ENCODE measurements at regions not wholly inside any gene's neighbourhood (a gene's known extent, or its start where the extent isn't known, plus 50 kb on each side); places are given as distances from the start of the nearest gene placed in this dataset.

DNA sequence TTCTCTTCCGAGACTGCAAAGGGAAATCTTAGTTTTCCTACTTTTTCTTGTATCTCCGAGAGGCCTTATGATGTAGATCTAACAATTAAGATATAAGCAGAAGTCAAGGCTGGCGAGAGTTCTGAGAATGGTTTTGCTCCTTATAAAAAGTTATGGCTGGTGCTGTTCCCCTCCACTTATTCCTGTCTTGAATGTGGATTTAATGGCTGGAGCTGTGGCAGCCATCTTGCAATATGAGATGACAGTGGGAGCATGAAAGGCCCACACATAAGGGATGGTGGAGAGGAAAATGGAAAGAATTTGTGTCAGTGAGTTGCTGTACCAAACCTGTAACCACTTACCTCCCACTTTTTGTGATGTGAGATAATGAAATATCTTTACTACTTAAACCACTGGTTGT lies 124.6 kb upstream of the SLC22A23 start:
- no peak for TF ChIP-seq EZH2 (IDR thresholded peaks at IDR 0.05; ENCODE audit: insufficient read depth, poor library complexity, severe bottlenecking)
- no peak for TF ChIP-seq EZH2phosphoT487 (IDR thresholded peaks at IDR 0.05; ENCODE audit: insufficient read depth, low read depth)

All from GM23248 (cell line).